Vagina (tissue), 2 donors: ENCODE measurements at regions not wholly inside any gene's neighbourhood (a gene's known extent, or its start where the extent isn't known, plus 50 kb on each side); places are given as distances from the start of the nearest gene placed in this dataset.

Experiments
- DNase-seq, 2 donors: peaks; one replicate each; pipeline ENCODE4 v3.0.0-alpha.2; 2017; ENCODE audit errors: extremely low spot score in 2 of 2
- H3K27ac ChIP-seq: fragments of 200-600 bp; sonication (generic); one replicate; pipeline ENCODE4 v1.5.1; 2019
- H3K27me3 ChIP-seq: fragments of 200-600 bp; sonication (generic); one replicate; pipeline ENCODE4 v1.5.1; 2019
- H3K36me3 ChIP-seq, 2 donors: fragments of 200-600 bp; sonication (generic); one replicate each; pipeline ENCODE4 v1.5.1; 2017 to 2019
- H3K4me1 ChIP-seq: fragments of 200-600 bp; sonication (generic); one replicate; pipeline ENCODE4 v1.5.1; 2019
- H3K4me3 ChIP-seq, 2 donors: fragments of 200-600 bp; sonication (generic); 1 replicate in 1 of 2; 2 replicates in 1 of 2; pipeline ENCODE4 v1.5.1; 2016 to 2019
- H3K9me3 ChIP-seq: fragments of 200-600 bp; sonication (generic); one replicate; pipeline ENCODE4 v1.5.1; 2019
- POLR2A ChIP-seq, 2 donors: fragments of 450-650 bp; IDR thresholded peaks; one replicate each; pipeline ENCODE4 v1.6.1; 2017; ENCODE audit warnings: antibody characterized with exemption in 2 of 2, mild to moderate bottlenecking in 2 of 2, moderate library complexity in 2 of 2
- POLR2AphosphoS5 ChIP-seq, 2 donors: sonication (generic); formaldehyde crosslinking; IDR thresholded peaks; one replicate each; pipeline ENCODE4 v1.9.0; 2017; ENCODE audit warnings: antibody characterized with exemption in 2 of 2, mild to moderate bottlenecking in 2 of 2, low read depth in 1 of 2; ENCODE audit not compliant: insufficient read depth in 1 of 2
- intact Hi-C: fragments of 100-400 bp; cut with DNase I; formaldehyde crosslinking; loops from one replicate; pipeline ENCODE4 v1.15.1; 2023
- TF ChIP-seq, protein P1 (sequence below), 3 experiments: fragments of 450-650 bp in 2 of 3; fragments of 200-600 bp in 1 of 3; sonication (generic) in 1 of 3; IDR thresholded peaks; one replicate each; pipeline ENCODE4 v1.5.1; 2017 to 2019; ENCODE audit warnings: antibody characterized with exemption in 3 of 3, mild to moderate bottlenecking in 2 of 3, moderate library complexity in 2 of 3

DNA sequence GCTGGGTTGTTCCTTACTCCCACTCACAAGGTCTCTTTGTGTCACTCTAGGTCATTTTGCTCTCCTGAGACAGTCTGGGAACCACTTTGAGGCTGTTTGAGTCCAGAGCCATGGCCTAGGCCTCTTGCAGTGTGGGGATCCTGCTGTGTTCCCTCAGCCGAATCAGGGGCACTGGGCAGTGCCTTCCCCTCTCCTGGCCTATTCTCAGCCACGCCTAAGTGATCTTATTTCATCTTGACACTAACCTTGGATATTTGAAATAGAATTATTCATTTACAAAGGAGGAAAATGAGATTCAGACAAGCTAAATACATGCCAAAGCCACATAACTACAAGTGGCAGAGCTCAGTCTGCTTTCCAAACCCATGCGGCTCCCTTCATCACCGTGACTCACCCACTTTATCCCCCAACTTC is 557.2 kb upstream of the TBL1XR1 start:
- TF ChIP-seq, protein P1, sequence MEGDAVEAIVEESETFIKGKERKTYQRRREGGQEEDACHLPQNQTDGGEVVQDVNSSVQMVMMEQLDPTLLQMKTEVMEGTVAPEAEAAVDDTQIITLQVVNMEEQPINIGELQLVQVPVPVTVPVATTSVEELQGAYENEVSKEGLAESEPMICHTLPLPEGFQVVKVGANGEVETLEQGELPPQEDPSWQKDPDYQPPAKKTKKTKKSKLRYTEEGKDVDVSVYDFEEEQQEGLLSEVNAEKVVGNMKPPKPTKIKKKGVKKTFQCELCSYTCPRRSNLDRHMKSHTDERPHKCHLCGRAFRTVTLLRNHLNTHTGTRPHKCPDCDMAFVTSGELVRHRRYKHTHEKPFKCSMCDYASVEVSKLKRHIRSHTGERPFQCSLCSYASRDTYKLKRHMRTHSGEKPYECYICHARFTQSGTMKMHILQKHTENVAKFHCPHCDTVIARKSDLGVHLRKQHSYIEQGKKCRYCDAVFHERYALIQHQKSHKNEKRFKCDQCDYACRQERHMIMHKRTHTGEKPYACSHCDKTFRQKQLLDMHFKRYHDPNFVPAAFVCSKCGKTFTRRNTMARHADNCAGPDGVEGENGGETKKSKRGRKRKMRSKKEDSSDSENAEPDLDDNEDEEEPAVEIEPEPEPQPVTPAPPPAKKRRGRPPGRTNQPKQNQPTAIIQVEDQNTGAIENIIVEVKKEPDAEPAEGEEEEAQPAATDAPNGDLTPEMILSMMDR (IDR thresholded peaks at IDR 0.05): no peak
- no peak for TF ChIP-seq POLR2AphosphoS5 (IDR thresholded peaks at IDR 0.05; ENCODE audit: insufficient read depth in 1 of 2, low read depth in 1 of 2)
- TF ChIP-seq POLR2A (IDR thresholded peaks at IDR 0.05): no peak

DNA sequence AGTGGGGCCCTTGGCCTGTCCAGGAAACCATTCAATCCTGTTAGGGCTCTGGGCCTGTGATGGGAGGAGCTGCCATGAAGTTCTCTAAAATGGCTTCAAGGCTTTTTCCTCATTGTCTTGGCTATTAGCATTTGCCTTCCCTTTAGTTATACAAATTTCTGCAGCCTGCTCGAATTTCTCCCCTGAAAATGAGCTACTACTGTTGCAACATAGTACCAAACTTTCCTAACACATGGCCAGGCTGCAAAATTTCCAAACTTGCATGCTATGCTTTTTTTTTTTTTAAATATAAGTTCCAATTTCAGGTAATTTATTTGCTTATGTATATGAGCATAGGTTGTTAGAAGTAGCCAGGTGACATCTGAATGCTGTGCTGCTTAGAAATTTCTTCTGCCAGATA is 560.8 kb upstream of the TBL1XR1 start:
- no peaks in the 10 kb centered on the region for H3K36me3 ChIP-seq
- no peaks in the 10 kb centered on the region for H3K27me3 ChIP-seq
- no peaks in the 10 kb centered on the region for H3K9me3 ChIP-seq
- no peak for TF ChIP-seq POLR2AphosphoS5 (IDR thresholded peaks at IDR 0.05; ENCODE audit: insufficient read depth in 1 of 2, low read depth in 1 of 2)
- TF ChIP-seq, protein P1 (IDR thresholded peaks at IDR 0.05): no peak
- TF ChIP-seq POLR2A (IDR thresholded peaks at IDR 0.05): no peak
- no peak overlapping the region for H3K4me3 ChIP-seq
- DNase-seq: no peak
- H3K27ac ChIP-seq: no peak overlapping the region
- intact Hi-C loops: no loop called here
- H3K4me1 ChIP-seq: peaks cover 26% of the 10 kb centered on the region

More for the DNA sequence above, 557.2 kb upstream of the TBL1XR1 start:
- no peaks in the 10 kb centered on the region for H3K9me3 ChIP-seq
- intact Hi-C loops: no loop called here
- H3K4me3 ChIP-seq: no peak overlapping the region
- no peak for DNase-seq
- H3K27ac ChIP-seq: no peak overlapping the region
- no peaks in the 10 kb centered on the region for H3K27me3 ChIP-seq
- no peaks in the 10 kb centered on the region for H3K36me3 ChIP-seq
- peaks cover 32% of the 10 kb centered on the region for H3K4me1 ChIP-seq

DNA sequence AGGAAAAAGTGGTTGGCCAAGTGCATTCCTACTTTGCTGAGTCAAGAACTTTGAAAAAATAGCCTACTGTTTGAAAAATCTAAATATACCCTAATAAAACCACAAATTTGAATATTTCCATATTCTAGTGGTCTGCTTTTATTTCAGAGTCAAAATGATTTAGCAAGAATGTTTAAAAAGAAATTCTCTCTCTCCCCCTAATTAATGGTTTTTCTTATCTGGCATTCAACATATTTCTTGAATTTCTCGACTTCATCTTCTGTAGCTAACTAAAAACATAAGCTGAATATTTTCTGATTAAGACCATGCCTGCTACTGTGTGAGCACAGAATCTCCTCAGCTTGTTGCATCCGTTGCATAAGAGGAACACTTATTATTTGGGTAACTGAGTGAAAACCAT is 563.5 kb upstream of the TBL1XR1 start:
- no peak for DNase-seq
- Histone ChIP-seq H3K36me3 (no peaks in the 10 kb centered on the region), H3K9me3 (no peaks in the 10 kb centered on the region), H3K4me1 (peaks cover 17% of the 10 kb centered on the region), H3K4me3 (no peak overlapping the region), H3K27ac (no peak overlapping the region), H3K27me3 (no peaks in the 10 kb centered on the region)
- intact Hi-C loops: no loop called here
- TF ChIP-seq, protein P1 (IDR thresholded peaks at IDR 0.05): no peak
- no peak for TF ChIP-seq POLR2A (IDR thresholded peaks at IDR 0.05)
- TF ChIP-seq POLR2AphosphoS5 (IDR thresholded peaks at IDR 0.05; ENCODE audit: insufficient read depth in 1 of 2, low read depth in 1 of 2): no peak

DNA sequence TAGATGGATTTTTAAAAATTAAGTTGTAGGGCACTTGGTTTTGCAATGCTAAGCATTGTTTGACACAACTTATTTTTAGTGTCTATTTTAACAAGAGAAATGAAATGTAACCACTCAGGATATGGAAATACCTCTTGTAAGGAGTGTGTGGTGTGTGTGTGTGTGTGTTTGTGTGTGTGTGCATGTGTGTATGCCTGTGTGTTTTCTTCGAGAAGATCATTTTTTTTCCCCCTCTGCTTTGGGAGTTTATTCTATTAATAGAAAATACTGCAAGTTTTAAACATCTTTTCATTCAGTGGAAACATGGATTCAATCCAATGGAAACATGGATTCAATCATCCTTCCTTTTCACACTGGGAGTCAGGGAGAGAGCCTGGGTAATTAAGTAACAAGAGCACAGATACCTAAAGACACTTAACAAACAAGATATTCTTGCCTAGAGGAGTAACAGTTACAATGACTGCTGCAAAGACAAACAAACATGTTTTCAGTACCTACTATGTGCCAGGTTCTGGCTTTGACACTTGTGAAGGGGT is 567.2 kb upstream of the TBL1XR1 start:
- Histone ChIP-seq H3K27ac (peak overlapping the region; percentile 40), H3K9me3 (no peaks in the 10 kb centered on the region), H3K4me1 (peaks cover 9% of the 10 kb centered on the region), H3K4me3 (no peak overlapping the region), H3K36me3 (no peaks in the 10 kb centered on the region), H3K27me3 (no peaks in the 10 kb centered on the region)
- intact Hi-C loops: no loop called here
- TF ChIP-seq POLR2AphosphoS5 (IDR thresholded peaks at IDR 0.05; ENCODE audit: insufficient read depth in 1 of 2, low read depth in 1 of 2) (peak in 1 of 2 donors; percentile 37), POLR2A (IDR thresholded peaks at IDR 0.05) (no peak)
- DNase-seq: no peak

DNA sequence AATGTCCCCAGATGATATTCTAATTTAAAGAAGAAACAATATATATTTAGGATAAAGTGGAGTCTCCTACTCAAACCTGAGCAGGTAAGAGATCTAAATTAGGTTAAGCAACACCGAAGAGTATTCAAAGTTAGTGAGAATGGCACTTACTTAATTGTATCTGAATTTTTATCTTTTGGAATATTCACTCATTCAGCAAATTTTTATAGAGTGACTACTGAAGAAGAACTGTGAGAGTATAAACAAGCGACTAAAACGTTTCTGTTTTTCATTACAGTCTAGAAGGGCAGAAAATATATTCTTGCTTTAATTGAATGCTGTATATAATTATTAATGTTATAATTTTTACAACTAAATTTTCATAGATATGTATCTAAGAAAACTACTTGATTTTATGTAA is 567.7 kb upstream of the TBL1XR1 start:
- no peaks in the 10 kb centered on the region for H3K27me3 ChIP-seq
- TF ChIP-seq POLR2AphosphoS5 (IDR thresholded peaks at IDR 0.05; ENCODE audit: insufficient read depth in 1 of 2, low read depth in 1 of 2) (no peak), POLR2A (IDR thresholded peaks at IDR 0.05) (no peak)
- TF ChIP-seq, protein P1 (IDR thresholded peaks at IDR 0.05): no peak
- H3K36me3 ChIP-seq: no peaks in the 10 kb centered on the region
- H3K27ac ChIP-seq: no peak overlapping the region
- no peaks in the 10 kb centered on the region for H3K9me3 ChIP-seq
- intact Hi-C loops: no loop called here
- no peak overlapping the region for H3K4me3 ChIP-seq
- peaks cover 10% of the 10 kb centered on the region for H3K4me1 ChIP-seq
- no peak for DNase-seq
